Suprapubic skin (tissue), 4 donors: ENCODE measurements at regions not wholly inside any gene's neighbourhood (a gene's known extent, or its start where the extent isn't known, plus 50 kb on each side); places are given as distances from the start of the nearest gene placed in this dataset.

ENCODE experiments used
- CTCF ChIP-seq, 2 donors: fragments of 200-600 bp in 1 of 2; fragments of 450-650 bp in 1 of 2; sonication (generic) in 1 of 2; IDR thresholded peaks; one replicate each; pipeline ENCODE4 v1.5.1; 2016 to 2019; ENCODE audit warnings: antibody characterized with exemption in 2 of 2, mild to moderate bottlenecking in 1 of 2, moderate library complexity in 1 of 2
- EP300 ChIP-seq: sonication (generic); formaldehyde crosslinking; IDR thresholded peaks from one replicate; pipeline ENCODE4 v1.6.1; 2017; ENCODE audit warnings: antibody characterized with exemption
- POLR2A ChIP-seq, 2 donors: fragments of 450-650 bp; IDR thresholded peaks; one replicate each; pipeline ENCODE4 v1.6.1; 2017; ENCODE audit warnings: antibody characterized with exemption in 2 of 2, mild to moderate bottlenecking in 2 of 2, moderate library complexity in 2 of 2
- POLR2AphosphoS5 ChIP-seq, 3 donors: sonication (generic); formaldehyde crosslinking; IDR thresholded peaks; one replicate each; pipeline ENCODE4 v1.6.1; 2017; ENCODE audit warnings: antibody characterized with exemption in 3 of 3

GRCh38 chr4:33685939-33686338 lies 2558.4 kb downstream of the ARAP2 start:
- TF ChIP-seq CTCF (IDR thresholded peaks at IDR 0.05), result no peak
- no peak for TF ChIP-seq POLR2AphosphoS5 (IDR thresholded peaks at IDR 0.05)
- TF ChIP-seq EP300, result no peak
- no peak for TF ChIP-seq POLR2A (IDR thresholded peaks at IDR 0.05)
